ENCODE measurements at regions not wholly inside any gene's neighbourhood (a gene's known extent, or its start where the extent isn't known, plus 50 kb on each side); places are given as distances from the start of the nearest gene placed in this dataset.
"Not testable (repeated sequence)": the region's sequence is repeated elsewhere in the genome, so short reads cannot be mapped to it uniquely, and the experiment has no call there.

- H3K9me3 ChIP-seq (replicated peaks): no peaks in the 10 kb centered on the region
- H3K4me3 ChIP-seq: no peak overlapping the region
- no peaks in the 10 kb centered on the region for H3K27me3 ChIP-seq (replicated peaks)
- H3K4me1 ChIP-seq (replicated peaks): no peaks in the 10 kb centered on the region
- DNase-seq (ENCODE audit: low read depth in 1 of 2, low spot score in 2 of 2): no peak
- no peaks in the 10 kb centered on the region for H3K36me3 ChIP-seq
- no peak overlapping the region for H3K27ac ChIP-seq
Measured at GRCh38 chr1:90220941-90221693, 226.2 kb downstream of the ZNF326 start.

GRCh38 chr1:90220496-90220895 is 225.6 kb downstream of the ZNF326 start:
- H3K27ac ChIP-seq: no peak overlapping the region
- no peak for DNase-seq (ENCODE audit: low read depth in 1 of 2, low spot score in 2 of 2)
- H3K36me3 ChIP-seq: no peaks in the 10 kb centered on the region
- no peaks in the 10 kb centered on the region for H3K9me3 ChIP-seq (replicated peaks)
- no peaks in the 10 kb centered on the region for H3K27me3 ChIP-seq (replicated peaks)
- H3K4me1 ChIP-seq (replicated peaks): no peaks in the 10 kb centered on the region
- H3K4me3 ChIP-seq: no peak overlapping the region

GRCh38 chr1:90219166-90219871 is 224.4 kb downstream of the ZNF326 start:
- not testable (repeated sequence) for H3K4me1 ChIP-seq (replicated peaks); H3K27me3 ChIP-seq (replicated peaks); DNase-seq (ENCODE audit: low read depth in 1 of 2, low spot score in 2 of 2); H3K9me3 ChIP-seq (replicated peaks); H3K27ac ChIP-seq; H3K4me3 ChIP-seq; H3K36me3 ChIP-seq

GRCh38 chr1:90210633-90211491 is 216.0 kb downstream of the ZNF326 start:
- no peaks in the 10 kb centered on the region for H3K9me3 ChIP-seq (replicated peaks)
- H3K27ac ChIP-seq: no peak overlapping the region
- H3K27me3 ChIP-seq (replicated peaks): no peaks in the 10 kb centered on the region
- no peak for DNase-seq (ENCODE audit: low read depth in 1 of 2, low spot score in 2 of 2)
- no peak overlapping the region for H3K4me3 ChIP-seq
- H3K4me1 ChIP-seq (replicated peaks): no peaks in the 10 kb centered on the region
- H3K36me3 ChIP-seq: no peaks in the 10 kb centered on the region

- Histone ChIP-seq H3K36me3 (no peaks in the 10 kb centered on the region), H3K9me3 (replicated peaks) (no peaks in the 10 kb centered on the region), H3K27me3 (replicated peaks) (no peaks in the 10 kb centered on the region), H3K4me3 (no peak overlapping the region), H3K4me1 (replicated peaks) (no peaks in the 10 kb centered on the region), H3K27ac (no peak overlapping the region)
- no peak for DNase-seq (ENCODE audit: low read depth in 1 of 2, low spot score in 2 of 2)
Measured at GRCh38 chr1:90208949-90209348, 214.0 kb downstream of the ZNF326 start.

GRCh38 chr1:90206260-90206659 is 211.3 kb downstream of the ZNF326 start:
- H3K9me3 ChIP-seq (replicated peaks): no peaks in the 10 kb centered on the region
- no peaks in the 10 kb centered on the region for H3K4me1 ChIP-seq (replicated peaks)
- H3K4me3 ChIP-seq: no peak overlapping the region
- DNase-seq (ENCODE audit: low read depth in 1 of 2, low spot score in 2 of 2): no peak
- no peaks in the 10 kb centered on the region for H3K36me3 ChIP-seq
- H3K27me3 ChIP-seq (replicated peaks): no peaks in the 10 kb centered on the region
- H3K27ac ChIP-seq: no peak overlapping the region

GRCh38 chr1:90204780-90205179 is 209.9 kb downstream of the ZNF326 start:
- Histone ChIP-seq H3K27me3 (replicated peaks) (no peaks in the 10 kb centered on the region), H3K9me3 (replicated peaks) (no peaks in the 10 kb centered on the region), H3K27ac (no peak overlapping the region), H3K4me1 (replicated peaks) (no peaks in the 10 kb centered on the region), H3K4me3 (no peak overlapping the region), H3K36me3 (no peaks in the 10 kb centered on the region)
- DNase-seq (ENCODE audit: low read depth in 1 of 2, low spot score in 2 of 2): no peak

GRCh38 chr1:90204023-90204590 is 209.2 kb downstream of the ZNF326 start:
- no peak overlapping the region for H3K4me3 ChIP-seq
- H3K4me1 ChIP-seq (replicated peaks): no peaks in the 10 kb centered on the region
- no peak for DNase-seq (ENCODE audit: low read depth in 1 of 2, low spot score in 2 of 2)
- H3K36me3 ChIP-seq: no peaks in the 10 kb centered on the region
- H3K27ac ChIP-seq: no peak overlapping the region
- H3K27me3 ChIP-seq (replicated peaks): no peaks in the 10 kb centered on the region
- H3K9me3 ChIP-seq (replicated peaks): no peaks in the 10 kb centered on the region

- H3K4me1 ChIP-seq (replicated peaks): no peaks in the 10 kb centered on the region
- H3K4me3 ChIP-seq: peak overlapping the region; percentile 5; the same call in 1 of the 2 replicates
- DNase-seq (ENCODE audit: low read depth in 1 of 2, low spot score in 2 of 2): peak; percentile 69 to 82
- no peaks in the 10 kb centered on the region for H3K27me3 ChIP-seq (replicated peaks)
- H3K27ac ChIP-seq: peak overlapping the region; percentile 6; the same call in 1 of the 2 replicates
- no peaks in the 10 kb centered on the region for H3K36me3 ChIP-seq
- H3K9me3 ChIP-seq (replicated peaks): no peaks in the 10 kb centered on the region
Measured at GRCh38 chr1:90201467-90202358, 206.8 kb downstream of the ZNF326 start.

GRCh38 chr1:90200646-90201205 is 205.8 kb downstream of the ZNF326 start:
- DNase-seq (ENCODE audit: low read depth in 1 of 2, low spot score in 2 of 2): peak in 1 of 2 experiments; percentile 5
- no peaks in the 10 kb centered on the region for H3K4me1 ChIP-seq (replicated peaks)
- H3K27ac ChIP-seq: no peak overlapping the region
- H3K36me3 ChIP-seq: no peaks in the 10 kb centered on the region
- H3K4me3 ChIP-seq: no peak overlapping the region
- H3K27me3 ChIP-seq (replicated peaks): no peaks in the 10 kb centered on the region
- H3K9me3 ChIP-seq (replicated peaks): no peaks in the 10 kb centered on the region

GRCh38 chr1:90198616-90199332 is 203.9 kb downstream of the ZNF326 start:
- Histone ChIP-seq H3K4me3 (no peak overlapping the region), H3K27ac (no peak overlapping the region), H3K27me3 (replicated peaks) (no peaks in the 10 kb centered on the region), H3K9me3 (replicated peaks) (no peaks in the 10 kb centered on the region), H3K4me1 (replicated peaks) (no peaks in the 10 kb centered on the region), H3K36me3 (no peaks in the 10 kb centered on the region)
- DNase-seq (ENCODE audit: low read depth in 1 of 2, low spot score in 2 of 2): no peak

GRCh38 chr1:90193116-90193515 is 198.2 kb downstream of the ZNF326 start:
- Histone ChIP-seq H3K4me3 (no peak overlapping the region), H3K4me1 (replicated peaks) (no peaks in the 10 kb centered on the region), H3K27ac (no peak overlapping the region), H3K36me3 (no peaks in the 10 kb centered on the region), H3K9me3 (replicated peaks) (no peaks in the 10 kb centered on the region), H3K27me3 (replicated peaks) (no peaks in the 10 kb centered on the region; the same call in 1 of the 2 replicates)
- DNase-seq (ENCODE audit: low read depth in 1 of 2, low spot score in 2 of 2): no peak

Data from SJSA1 (cell line).